Neural cell (in vitro differentiated cells): ENCODE measurements at regions not wholly inside any gene's neighbourhood (a gene's known extent, or its start where the extent isn't known, plus 50 kb on each side); places are given as distances from the start of the nearest gene placed in this dataset.

Experiments used
- H2AFZ ChIP-seq: fragments of 200-600, 300-800 bp; sonication (generic), shearing (Covaris generic); 2 replicates; pipeline ENCODE4 v1.6.0; 2014; ENCODE audit warnings: low read depth, mild to moderate bottlenecking, antibody characterized with exemption, low read length, moderate library complexity
- H3F3A ChIP-seq: fragments of 200-600 bp; shearing (Covaris generic); 2 replicates; pipeline ENCODE4 v1.6.1; 2016; ENCODE audit warnings: mild to moderate bottlenecking, moderate library complexity, mixed read lengths, antibody characterized with exemption, low read length; ENCODE audit not compliant: insufficient read depth, poor library complexity, severe bottlenecking
- H3K27ac ChIP-seq: fragments of 200-600, 300-800 bp; sonication (generic), shearing (Covaris generic); 2 replicates; pipeline ENCODE4 v1.5.1; 2014; ENCODE audit warnings: mild to moderate bottlenecking, low read length, moderate library complexity
- H3K27me3 ChIP-seq: fragments of 300-800, 200-600 bp; sonication (generic), shearing (Covaris generic); 2 replicates; pipeline ENCODE4 v1.6.0; 2014; ENCODE audit warnings: mild to moderate bottlenecking, low read depth, low read length, moderate library complexity; ENCODE audit not compliant: insufficient read depth
- H3K36me3 ChIP-seq: fragments of 300-800, 200-600 bp; sonication (generic), shearing (Covaris generic); 2 replicates; pipeline ENCODE4 v1.5.1; 2014; ENCODE audit warnings: mild to moderate bottlenecking, antibody characterized with exemption, low read length, moderate library complexity; ENCODE audit not compliant: insufficient read depth
- H3K4me2 ChIP-seq: fragments of 300-800, 200-600 bp; sonication (generic), shearing (Covaris generic); 2 replicates; pipeline ENCODE4 v1.6.0; 2014; ENCODE audit warnings: mild to moderate bottlenecking, low read length
- H3K4me3 ChIP-seq: fragments of 300-800, 200-600 bp; sonication (generic), shearing (Covaris generic); 2 replicates; pipeline ENCODE4 v1.5.1; 2014; ENCODE audit warnings: mild to moderate bottlenecking, low read length, moderate library complexity
- H3K79me2 ChIP-seq: fragments of 200-600 bp; shearing (Covaris generic); replicated peaks from 2 replicates; pipeline ENCODE4 v1.6.0; 2014; ENCODE audit warnings: mild to moderate bottlenecking, low read length, moderate library complexity; ENCODE audit not compliant: insufficient read depth
- H3K9ac ChIP-seq: fragments of 300-800, 200-600 bp; sonication (generic), shearing (Covaris generic); 2 replicates; pipeline ENCODE4 v1.6.1; 2016; ENCODE audit warnings: mild to moderate bottlenecking, low read length, mixed read lengths
- H3K9me2 ChIP-seq: fragments of 200-600 bp; shearing (Covaris generic); 2 replicates; pipeline ENCODE4 v1.6.1; 2016; ENCODE audit warnings: mild to moderate bottlenecking, low read length, mixed read lengths; ENCODE audit not compliant: insufficient read depth
- H3K9me3 ChIP-seq: fragments of 200-600, 300-800 bp; sonication (generic), shearing (Covaris generic); 2 replicates; pipeline ENCODE4 v1.6.1; 2016; ENCODE audit warnings: mild to moderate bottlenecking, mixed run types, low read length, moderate library complexity, mixed read lengths
- H4K20me1 ChIP-seq: fragments of 200-600 bp; shearing (Covaris generic); 2 replicates; pipeline ENCODE4 v1.6.1; 2016; ENCODE audit warnings: mild to moderate bottlenecking, mixed run types; ENCODE audit not compliant: insufficient read depth
- CTCF ChIP-seq: fragments of 450-650 bp; IDR thresholded peaks from 2 replicates; pipeline ENCODE4 v1.5.1; 2014; ENCODE audit warnings: antibody characterized with exemption, mild to moderate bottlenecking, moderate library complexity; ENCODE audit not compliant: poor library complexity, severe bottlenecking
- EP300 ChIP-seq: fragments of 450-650 bp; conservative IDR thresholded peaks from 2 replicates; pipeline ENCODE4 v1.6.1; 2014; ENCODE audit warnings: antibody characterized with exemption, mild to moderate bottlenecking, moderate library complexity; ENCODE audit not compliant: poor library complexity, severe bottlenecking
- EZH2 ChIP-seq: fragments of 200-600, 300-800 bp; shearing (Covaris generic), sonication (generic); IDR thresholded peaks from 2 replicates; pipeline ENCODE4 v1.6.1; 2014; ENCODE audit warnings: antibody characterized with exemption, low read length, borderline replicate concordance, mild to moderate bottlenecking; ENCODE audit not compliant: insufficient read depth, poor library complexity, severe bottlenecking
- MXI1 ChIP-seq: fragments of 450-650 bp; conservative IDR thresholded peaks from 2 replicates; pipeline ENCODE4 v1.6.1; 2014; ENCODE audit warnings: antibody characterized with exemption, mild to moderate bottlenecking; ENCODE audit not compliant: poor library complexity, severe bottlenecking
- POLR2AphosphoS5 ChIP-seq: IDR thresholded peaks from 2 replicates; pipeline ENCODE4 v1.6.1; 2012
- RAD21 ChIP-seq: fragments of 450-650 bp; conservative IDR thresholded peaks from 2 replicates; pipeline ENCODE4 v1.6.1; 2014; ENCODE audit warnings: antibody characterized with exemption, mild to moderate bottlenecking, moderate library complexity
- REST ChIP-seq: IDR thresholded peaks from 2 replicates; pipeline ENCODE4 v1.6.1; 2012; ENCODE audit warnings: borderline replicate concordance
- SMC3 ChIP-seq: fragments of 450-650 bp; conservative IDR thresholded peaks from 2 replicates; pipeline ENCODE4 v1.6.1; 2014; ENCODE audit warnings: antibody characterized with exemption, mild to moderate bottlenecking, moderate library complexity; ENCODE audit not compliant: poor library complexity
- TAF1 ChIP-seq: IDR thresholded peaks from 2 replicates; pipeline ENCODE4 v1.6.1; 2012; ENCODE audit warnings: low read depth

GRCh38 chr21:38114717-38115333 lies 142.0 kb upstream of the KCNJ15 start:
- no peak overlapping the region for H2AFZ ChIP-seq
- H3K27ac ChIP-seq, result no peak overlapping the region
- H4K20me1 ChIP-seq, result no peaks in the 10 kb centered on the region
- no peaks in the 10 kb centered on the region for H3F3A ChIP-seq
- no peak overlapping the region for H3K4me2 ChIP-seq
- no peaks in the 10 kb centered on the region for H3K9me2 ChIP-seq
- TF ChIP-seq TAF1 (no peak), POLR2AphosphoS5 (no peak), REST (no peak), CTCF (no peak), RAD21 (no peak), EP300 (no peak), MXI1 (no peak)
- H3K79me2 ChIP-seq, result no peaks in the 10 kb centered on the region
- no peak overlapping the region for H3K4me3 ChIP-seq
- no peaks in the 10 kb centered on the region for H3K36me3 ChIP-seq
- no peaks in the 10 kb centered on the region for H3K9me3 ChIP-seq
- no peak overlapping the region for H3K9ac ChIP-seq
- H3K27me3 ChIP-seq, result no peaks in the 10 kb centered on the region

- Histone ChIP-seq H3K9me3 (no peaks in the 10 kb centered on the region), H3K9ac (no peak overlapping the region), H2AFZ (no peak overlapping the region), H3K4me3 (no peak overlapping the region), H3K27ac (no peak overlapping the region), H3K79me2 (no peaks in the 10 kb centered on the region), H4K20me1 (no peaks in the 10 kb centered on the region), H3K27me3 (no peaks in the 10 kb centered on the region), H3K9me2 (no peaks in the 10 kb centered on the region), H3K36me3 (no peaks in the 10 kb centered on the region), H3K4me2 (no peak overlapping the region), H3F3A (no peaks in the 10 kb centered on the region)
- TF ChIP-seq RAD21 (no peak), SMC3 (no peak), POLR2AphosphoS5 (no peak), TAF1 (no peak), EP300 (no peak), MXI1 (no peak), REST (no peak), CTCF (no peak), EZH2 (no peak)
Observed at GRCh38 chr21:38115870-38116269, 140.9 kb upstream of the KCNJ15 start.
